ENCODE measurements at regions not wholly inside any gene's neighbourhood (a gene's known extent, or its start where the extent isn't known, plus 50 kb on each side); places are given as distances from the start of the nearest gene placed in this dataset.

- Histone ChIP-seq H3K27me3 (no peaks in the 10 kb centered on the region), H3K36me3 (replicated peaks in 1 of 2; ENCODE audit: insufficient read depth in 1 of 2, low read depth in 2 of 2) (no peaks in the 10 kb centered on the region), H3K27ac (no peak overlapping the region), H3K9me3 (no peaks in the 10 kb centered on the region), H3K4me3 (no peak overlapping the region), H3K4me1 (no peaks in the 10 kb centered on the region)
- TF ChIP-seq, protein P1, sequence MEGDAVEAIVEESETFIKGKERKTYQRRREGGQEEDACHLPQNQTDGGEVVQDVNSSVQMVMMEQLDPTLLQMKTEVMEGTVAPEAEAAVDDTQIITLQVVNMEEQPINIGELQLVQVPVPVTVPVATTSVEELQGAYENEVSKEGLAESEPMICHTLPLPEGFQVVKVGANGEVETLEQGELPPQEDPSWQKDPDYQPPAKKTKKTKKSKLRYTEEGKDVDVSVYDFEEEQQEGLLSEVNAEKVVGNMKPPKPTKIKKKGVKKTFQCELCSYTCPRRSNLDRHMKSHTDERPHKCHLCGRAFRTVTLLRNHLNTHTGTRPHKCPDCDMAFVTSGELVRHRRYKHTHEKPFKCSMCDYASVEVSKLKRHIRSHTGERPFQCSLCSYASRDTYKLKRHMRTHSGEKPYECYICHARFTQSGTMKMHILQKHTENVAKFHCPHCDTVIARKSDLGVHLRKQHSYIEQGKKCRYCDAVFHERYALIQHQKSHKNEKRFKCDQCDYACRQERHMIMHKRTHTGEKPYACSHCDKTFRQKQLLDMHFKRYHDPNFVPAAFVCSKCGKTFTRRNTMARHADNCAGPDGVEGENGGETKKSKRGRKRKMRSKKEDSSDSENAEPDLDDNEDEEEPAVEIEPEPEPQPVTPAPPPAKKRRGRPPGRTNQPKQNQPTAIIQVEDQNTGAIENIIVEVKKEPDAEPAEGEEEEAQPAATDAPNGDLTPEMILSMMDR (IDR thresholded peaks at IDR 0.05): no peak
- no peak for TF ChIP-seq POLR2A (IDR thresholded peaks at IDR 0.05)
- ATAC-seq (no peak), DNase-seq (no peak)
- 84 to 96% methylated on average over 4 of the region's 4 CpGs for WGBS, 2 donors
- intact Hi-C loops (cut with DNase I): no loop called here
Measured at GRCh38 chr12:75613981-75614380, 102.6 kb upstream of the KRR1 start.

- WGBS, 2 donors: 92 to 100% methylated on average over 4 of the region's 4 CpGs
- Histone ChIP-seq H3K4me3 (no peak overlapping the region), H3K27me3 (no peaks in the 10 kb centered on the region), H3K27ac (no peak overlapping the region), H3K4me1 (peaks cover 5% of the 10 kb centered on the region), H3K9me3 (no peaks in the 10 kb centered on the region), H3K36me3 (replicated peaks in 1 of 2; ENCODE audit: insufficient read depth in 1 of 2, low read depth in 2 of 2) (no peaks in the 10 kb centered on the region)
- no peak for DNase-seq
- TF ChIP-seq POLR2A (IDR thresholded peaks at IDR 0.05): no peak
- no peak for ATAC-seq
- intact Hi-C loops (cut with DNase I): no loop called here
Measured at GRCh38 chr12:75611041-75611440, 99.6 kb upstream of the KRR1 start.

GRCh38 chr12:75606956-75607355 lies 95.5 kb upstream of the KRR1 start:
- no peak overlapping the region for H3K4me3 ChIP-seq
- ATAC-seq (no peak), DNase-seq (no peak)
- H3K4me1 ChIP-seq: peaks cover 9% of the 10 kb centered on the region
- no peak for TF ChIP-seq POLR2A (IDR thresholded peaks at IDR 0.05)
- TF ChIP-seq, protein P1 (IDR thresholded peaks at IDR 0.05): no peak
- intact Hi-C loops (cut with DNase I): no loop called here
- 87 to 92% methylated on average over 3 of the region's 3 CpGs for WGBS, 2 donors
- H3K9me3 ChIP-seq: no peaks in the 10 kb centered on the region
- H3K36me3 ChIP-seq (replicated peaks in 1 of 2; ENCODE audit: insufficient read depth in 1 of 2, low read depth in 2 of 2): no peaks in the 10 kb centered on the region
- H3K27ac ChIP-seq: no peak overlapping the region
- H3K27me3 ChIP-seq: no peaks in the 10 kb centered on the region

DNA sequence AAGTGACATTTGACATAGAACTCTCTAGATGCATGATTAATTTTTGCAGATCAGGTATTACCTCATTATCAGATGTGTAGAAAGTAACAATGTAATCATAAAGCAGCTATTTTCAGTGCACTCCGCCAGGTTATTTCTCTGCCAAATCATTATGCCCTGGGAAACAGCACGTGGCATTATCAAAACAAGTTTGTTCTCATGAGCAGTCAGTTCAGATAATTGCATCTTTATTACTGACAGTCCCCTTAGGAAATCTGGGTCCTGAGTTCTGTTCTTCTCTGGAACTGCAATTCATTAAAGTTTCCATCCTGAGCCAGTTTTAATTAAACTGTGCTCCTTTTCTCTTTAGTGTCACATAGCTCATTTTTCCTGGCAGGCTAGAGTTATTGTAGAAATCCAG lies 94.7 kb upstream of the KRR1 start:
- H3K27me3 ChIP-seq: no peaks in the 10 kb centered on the region
- peaks cover 9% of the 10 kb centered on the region for H3K4me1 ChIP-seq
- ATAC-seq (no peak), DNase-seq (no peak)
- intact Hi-C loops (cut with DNase I): no loop called here
- no peak overlapping the region for H3K4me3 ChIP-seq
- 11% methylated on average over 2 of the region's 2 CpGs for WGBS, 2 donors
- no peak for TF ChIP-seq POLR2A (IDR thresholded peaks at IDR 0.05)
- TF ChIP-seq, protein P1 (IDR thresholded peaks at IDR 0.05): no peak
- H3K27ac ChIP-seq: no peak overlapping the region
- H3K36me3 ChIP-seq (replicated peaks in 1 of 2; ENCODE audit: insufficient read depth in 1 of 2, low read depth in 2 of 2): no peaks in the 10 kb centered on the region
- no peaks in the 10 kb centered on the region for H3K9me3 ChIP-seq

GRCh38 chr12:75603475-75603874 lies 92.1 kb upstream of the KRR1 start:
- Histone ChIP-seq H3K27ac (no peak overlapping the region), H3K4me1 (peaks cover 9% of the 10 kb centered on the region), H3K27me3 (no peaks in the 10 kb centered on the region), H3K4me3 (no peak overlapping the region), H3K9me3 (no peaks in the 10 kb centered on the region), H3K36me3 (replicated peaks in 1 of 2; ENCODE audit: insufficient read depth in 1 of 2, low read depth in 2 of 2) (no peaks in the 10 kb centered on the region)
- no peak for TF ChIP-seq POLR2A (IDR thresholded peaks at IDR 0.05)
- TF ChIP-seq, protein P1 (IDR thresholded peaks at IDR 0.05): no peak
- peak in 1 of 4 donors; percentile 8 for DNase-seq
- intact Hi-C loops (cut with DNase I): no loop called here
- no peak for ATAC-seq
- WGBS, 2 donors: 91 to 97% methylated on average over 3 of the region's 3 CpGs

Measured in body of pancreas (tissue), 4 donors.